Ovary (tissue), 7 donors: ENCODE measurements at regions not wholly inside any gene's neighbourhood (a gene's known extent, or its start where the extent isn't known, plus 50 kb on each side); places are given as distances from the start of the nearest gene placed in this dataset.
"Not testable (repeated sequence)": the region's sequence is repeated elsewhere in the genome, so short reads cannot be mapped to it uniquely, and the experiment has no call there.

Experiments
- DNase-seq, 5 donors: peaks; one replicate each; pipeline ENCODE4 v3.0.0-alpha.2; 2019 to 2020
- H3K27ac ChIP-seq, 2 donors: fragments of 200-600 bp; one replicate each; pipeline versions ENCODE4 v1.5.1 to v1.8.0; 2019 to 2022
- H3K27me3 ChIP-seq: fragments of 200-600 bp; one replicate; pipeline ENCODE4 v1.8.0; 2022
- H3K36me3 ChIP-seq: fragments of 200-600 bp; sonication (generic); one replicate; pipeline ENCODE4 v1.5.1; 2019
- H3K4me1 ChIP-seq: one replicate; pipeline ENCODE4 v1.8.1; 2013; ENCODE audit warnings: mild to moderate bottlenecking, moderate library complexity; ENCODE audit not compliant: insufficient read depth
- H3K4me3 ChIP-seq: fragments of 200-600 bp; sonication (generic); one replicate; pipeline ENCODE4 v1.5.1; 2017
- H3K9me3 ChIP-seq, 2 donors: fragments of 200-600 bp in 1 of 2; sonication (generic) in 1 of 2; one replicate each; pipeline versions ENCODE4 v1.5.1 to v1.8.1; 2013 to 2019; ENCODE audit warnings: mild to moderate bottlenecking in 1 of 2, moderate library complexity in 1 of 2
- WGBS, 3 donors: extraction: QIAGEN DNeasy Blood & Tissue Kit in 1 of 3; methylation state at CpG; one replicate each; pipeline versions ENCODE4 v1.1.5 to v1.1.7; 2013 to 2017; 5-methylcytosine and 5-hydroxymethylcytosine counted together
- intact Hi-C, 4 donors: fragments of 100-400 bp; cut with DNase I; formaldehyde crosslinking; loops; one replicate each; pipeline versions ENCODE4 v1.11.0 to v1.15.1; 2022 to 2023
- donor health status: DM: no; HTN: no; CAD: no; lungs with moderate emphysema.
- donor health status: DM: no; HTN: no; CAD: no.
- donor health status: Bipolar disorder and iron deficiency.
- donor health status: DM: no; HTN: no; CAD: no.
- donor health status: DM: yes; HTN: yes; CAD: no.

- not testable (repeated sequence) for H3K9me3 ChIP-seq, H3K27me3 ChIP-seq
- WGBS, 3 donors = no CpG with 5 or more reads among the region's 12 CpGs
These were observed 3983.1 kb upstream of the TPTE start for GRCh38 chr21:6538320-6538719.

DNA sequence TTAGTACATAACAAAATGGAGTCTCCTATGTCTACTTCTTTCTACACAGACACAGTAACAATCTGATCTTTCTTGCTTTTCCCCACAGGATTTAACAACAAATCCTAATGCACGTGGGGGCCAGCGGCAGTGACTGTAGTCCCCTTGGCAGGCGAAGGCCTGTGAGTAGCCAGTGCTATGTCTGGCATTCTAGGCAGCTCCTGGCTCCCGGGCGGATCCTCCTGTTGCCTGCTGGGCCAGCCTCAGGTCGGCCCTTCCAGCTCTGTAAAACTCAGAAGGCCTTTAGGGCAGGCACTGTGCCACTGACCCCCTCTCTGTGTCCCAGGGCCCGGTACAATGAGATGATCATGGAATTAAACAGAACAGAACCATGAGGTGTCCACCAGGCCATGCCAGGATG lies 3981.7 kb upstream of the TPTE start:
- intact Hi-C loops, H3K27ac ChIP-seq, H3K36me3 ChIP-seq, H3K4me1 ChIP-seq, DNase-seq, H3K4me3 ChIP-seq, H3K9me3 ChIP-seq, H3K27me3 ChIP-seq: not testable (repeated sequence)
- no CpG with 5 or more reads among the region's 7 CpGs for WGBS, 3 donors

More at GRCh38 chr21:6538320-6538719, 3983.1 kb upstream of the TPTE start:
- intact Hi-C loops, H3K4me1 ChIP-seq, DNase-seq, H3K4me3 ChIP-seq, H3K27ac ChIP-seq, H3K36me3 ChIP-seq: not testable (repeated sequence)

- intact Hi-C loops, H3K27ac ChIP-seq, H3K4me1 ChIP-seq, H3K36me3 ChIP-seq, H3K9me3 ChIP-seq, DNase-seq, H3K27me3 ChIP-seq, H3K4me3 ChIP-seq: not testable (repeated sequence)
- WGBS, 3 donors = no CpG with 5 or more reads among the region's 11 CpGs
These were observed 3980.3 kb upstream of the TPTE start for GRCh38 chr21:6541036-6541435.

DNA sequence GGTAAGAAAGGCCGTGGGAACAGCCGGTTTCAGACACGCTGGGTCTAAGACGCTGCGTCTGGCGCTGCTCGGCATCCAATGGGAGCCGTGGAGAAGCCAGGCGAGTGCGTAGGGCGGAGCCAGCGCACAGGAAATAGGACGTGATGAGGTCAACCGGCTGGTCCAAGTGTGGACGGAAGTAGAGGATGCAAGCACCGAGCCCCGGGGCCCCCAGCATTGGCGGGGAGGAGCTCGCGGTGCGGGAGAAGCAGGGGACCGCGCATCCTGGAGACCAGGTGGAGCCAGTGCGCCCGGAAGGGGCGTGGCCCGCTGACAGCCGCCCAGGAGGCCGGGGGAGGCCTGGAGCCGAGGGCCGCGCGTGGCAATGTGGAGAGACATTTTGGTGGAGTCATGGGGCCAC lies 3976.1 kb upstream of the TPTE start:
- DNase-seq, H3K9me3 ChIP-seq, H3K4me3 ChIP-seq, H3K4me1 ChIP-seq, H3K36me3 ChIP-seq, H3K27ac ChIP-seq, H3K27me3 ChIP-seq, intact Hi-C loops: not testable (repeated sequence)
- no CpG with 5 or more reads among the region's 33 CpGs for WGBS, 3 donors

GRCh38 chr21:6551045-6551444 lies 3970.3 kb upstream of the TPTE start:
- H3K27ac ChIP-seq, H3K9me3 ChIP-seq, DNase-seq, intact Hi-C loops, H3K4me3 ChIP-seq, H3K27me3 ChIP-seq, H3K36me3 ChIP-seq, H3K4me1 ChIP-seq: not testable (repeated sequence)
- no CpG with 5 or more reads among the region's 23 CpGs for WGBS, 3 donors

DNA sequence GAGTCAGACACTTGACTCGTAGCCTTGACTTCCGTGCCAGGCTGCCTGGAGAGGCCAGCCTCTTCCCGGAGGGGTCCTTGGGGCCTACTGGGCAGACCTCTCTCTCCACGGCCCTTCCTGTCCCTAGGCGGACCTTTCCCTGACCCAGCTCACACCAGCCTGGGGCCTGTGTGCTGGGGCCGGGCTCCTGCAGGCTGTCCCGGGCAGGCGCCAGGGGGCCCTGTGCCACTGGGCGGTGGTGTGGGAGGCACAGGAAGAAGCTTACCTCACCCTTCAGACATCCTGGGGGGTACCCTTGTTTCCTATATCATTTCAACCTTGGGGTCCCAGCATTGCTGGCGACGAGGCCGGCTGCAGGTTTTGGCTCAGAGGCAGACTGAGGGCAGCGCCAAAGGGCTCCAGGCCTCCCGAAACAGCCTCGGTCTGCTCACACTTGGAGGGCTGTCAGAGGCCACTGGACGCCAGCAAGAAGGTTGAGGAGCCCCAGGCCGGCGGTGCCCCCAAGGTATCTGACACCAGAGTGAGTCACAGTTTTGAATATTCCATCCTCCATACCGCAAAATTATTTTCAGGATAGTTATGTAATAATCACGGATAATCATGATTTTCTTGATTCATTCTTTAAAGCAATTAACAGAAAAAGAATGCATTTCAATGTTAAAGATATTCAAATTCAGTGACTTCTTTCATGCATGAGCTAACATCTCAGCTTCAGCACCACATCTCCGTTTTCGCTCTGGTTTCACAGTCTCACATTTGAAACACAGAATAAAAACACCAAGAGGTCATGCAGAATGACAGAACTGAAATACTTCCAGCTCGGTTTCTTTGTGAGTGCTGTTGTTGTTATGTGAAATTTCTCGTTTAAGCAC lies 3967.6 kb upstream of the TPTE start:
- DNase-seq, H3K9me3 ChIP-seq, H3K4me1 ChIP-seq, H3K4me3 ChIP-seq, H3K27me3 ChIP-seq, H3K36me3 ChIP-seq, H3K27ac ChIP-seq, intact Hi-C loops: not testable (repeated sequence)
- no CpG with 5 or more reads among the region's 24 CpGs for WGBS, 3 donors

GRCh38 chr21:6554377-6554864 lies 3967.0 kb upstream of the TPTE start:
- H3K36me3 ChIP-seq, intact Hi-C loops, H3K27ac ChIP-seq, H3K4me1 ChIP-seq, DNase-seq, H3K4me3 ChIP-seq, H3K9me3 ChIP-seq, H3K27me3 ChIP-seq: not testable (repeated sequence)
- WGBS, 3 donors = no CpG with 5 or more reads among the region's 9 CpGs

GRCh38 chr21:6556516-6556915 lies 3964.9 kb upstream of the TPTE start:
- not testable (repeated sequence) for DNase-seq

GRCh38 chr21:6557415-6557814 lies 3964.0 kb upstream of the TPTE start:
- H3K4me3 ChIP-seq, H3K27me3 ChIP-seq, H3K36me3 ChIP-seq, H3K4me1 ChIP-seq, DNase-seq, intact Hi-C loops, H3K27ac ChIP-seq, H3K9me3 ChIP-seq: not testable (repeated sequence)
- 80% methylated on average over 3 of the region's 14 CpGs; no CpG with 5 or more reads in 2 of the 3 donors for WGBS, 3 donors

More at GRCh38 chr21:6556516-6556915, 3964.9 kb upstream of the TPTE start:
- H3K27me3 ChIP-seq, H3K36me3 ChIP-seq, H3K4me3 ChIP-seq, intact Hi-C loops, H3K4me1 ChIP-seq, H3K27ac ChIP-seq, H3K9me3 ChIP-seq: not testable (repeated sequence)
- WGBS, 3 donors = no CpG with 5 or more reads among the region's 3 CpGs

GRCh38 chr21:6561168-6561567 lies 3960.2 kb upstream of the TPTE start:
- H3K27me3 ChIP-seq, H3K36me3 ChIP-seq, H3K9me3 ChIP-seq, H3K27ac ChIP-seq, intact Hi-C loops, DNase-seq, H3K4me1 ChIP-seq, H3K4me3 ChIP-seq: not testable (repeated sequence)
- 52% methylated on average over 3 of the region's 10 CpGs; no CpG with 5 or more reads in 2 of the 3 donors for WGBS, 3 donors

- H3K27ac ChIP-seq, DNase-seq, H3K36me3 ChIP-seq, H3K4me1 ChIP-seq, H3K4me3 ChIP-seq, intact Hi-C loops, H3K9me3 ChIP-seq, H3K27me3 ChIP-seq: not testable (repeated sequence)
- WGBS, 3 donors = no CpG with 5 or more reads among the region's 9 CpGs
These were observed 3959.8 kb upstream of the TPTE start for GRCh38 chr21:6561578-6561977.

DNA sequence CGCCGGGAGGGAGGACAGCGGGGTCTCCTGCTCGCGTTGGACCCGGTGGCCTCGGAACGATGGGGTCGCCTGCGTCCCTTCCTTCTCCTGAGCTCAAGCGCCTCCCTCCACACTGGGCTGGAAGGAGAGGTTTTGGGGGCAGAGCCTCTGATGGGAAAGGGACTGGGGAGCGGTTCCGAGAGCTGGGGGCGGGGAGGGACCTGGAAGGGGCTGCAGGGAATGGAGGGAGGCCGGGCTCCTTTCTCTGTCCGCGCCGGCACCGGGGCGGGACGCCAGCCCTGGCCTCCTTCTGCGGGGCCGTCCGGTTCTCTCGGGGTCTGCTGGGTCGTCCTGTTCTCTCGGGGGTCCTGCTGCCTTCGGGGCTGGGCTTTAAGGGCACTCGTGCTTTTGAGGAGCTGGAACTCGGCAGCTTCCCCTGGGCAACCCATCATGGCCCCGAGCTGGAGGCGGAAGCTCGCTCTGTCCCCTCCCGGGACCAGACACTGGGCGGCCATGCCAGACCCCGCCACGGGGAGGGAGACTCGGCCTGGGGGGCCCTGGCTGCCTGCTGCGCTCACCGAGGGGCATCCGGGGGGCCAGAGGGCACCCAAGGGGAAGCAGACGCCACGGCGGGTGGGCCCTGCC lies 3956.7 kb upstream of the TPTE start:
- H3K27me3 ChIP-seq, H3K27ac ChIP-seq, intact Hi-C loops, H3K4me3 ChIP-seq, H3K9me3 ChIP-seq, H3K36me3 ChIP-seq, H3K4me1 ChIP-seq: not testable (repeated sequence)
- peak in 3 of 5 donors; percentile 9 to 32 (median 11) for DNase-seq
- WGBS, 3 donors = 18% methylated on average over 13 of the region's 44 CpGs; no CpG with 5 or more reads in 2 of the 3 donors
